ENCODE measurements at regions not wholly inside any gene's neighbourhood (a gene's known extent, or its start where the extent isn't known, plus 50 kb on each side); places are given as distances from the start of the nearest gene placed in this dataset.

DNA sequence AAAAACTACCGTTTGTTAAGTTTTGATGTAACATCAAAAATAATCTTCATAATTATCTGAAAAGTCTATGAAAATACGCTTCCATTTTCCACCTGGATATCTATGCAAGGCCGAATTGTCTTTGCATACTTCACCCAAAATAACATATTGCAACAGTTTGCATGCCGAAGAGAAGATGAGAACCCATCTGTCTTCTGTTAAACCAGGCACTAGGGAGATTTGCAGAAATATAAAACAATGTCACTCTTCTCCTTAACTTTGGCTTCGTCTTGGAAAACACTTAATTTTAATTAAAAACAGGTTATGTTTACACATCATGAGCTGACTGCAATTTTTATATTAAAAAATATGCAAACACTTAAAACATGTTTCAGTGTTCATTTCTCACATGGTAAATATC, 1325.8 kb downstream of the TBC1D22A start:
- no TSS peak for BruUV-seq (replicated peaks)
- ChIA-PET RAD21 (ENCODE audit: low non-redundant PET in 1 of 2, low total read pairs in 2 of 2, uncharacterized antibody in 2 of 2, unreplicated experiment in 2 of 2) (no interaction called here), CTCF (no interaction called here), POLR2A (no interaction called here)
- Histone ChIP-seq H3K9ac (ENCODE audit: low read length) (no peak overlapping the region), H4K20me1 (ENCODE audit: insufficient read depth) (no peaks in the 10 kb centered on the region), H3K9me3 (ENCODE audit: control insufficient read depth in 1 of 2, insufficient read depth in 1 of 2, low read depth in 1 of 2, low read length in 2 of 2) (no peaks in the 10 kb centered on the region; a peak in 1 of 4 replicates), H3K36me3 (ENCODE audit: control insufficient read depth in 1 of 2, insufficient read depth in 2 of 2, low read length in 2 of 2) (no peaks in the 10 kb centered on the region), H3K4me2 (ENCODE audit: low read length) (no peak overlapping the region), H3K9me2 (ENCODE audit: insufficient read depth) (no peaks in the 10 kb centered on the region), H3K27me3 (ENCODE audit: insufficient read depth, low read length) (no peaks in the 10 kb centered on the region), H2AFZ (ENCODE audit: low read depth, low read length, poor library complexity, severe bottlenecking) (no peak overlapping the region), H3K4me3 (replicated peaks in 1 of 2; ENCODE audit: low read depth in 1 of 2, low read length in 2 of 2) (no peak overlapping the region), H3K4me1 (ENCODE audit: control insufficient read depth in 1 of 2, insufficient read depth in 2 of 2, low read length in 2 of 2) (peaks cover 5 to 9% of the 10 kb centered on the region in 2 experiments; a peak in 2 of 4 replicates), H3K27ac (ENCODE audit: low read depth, low read length) (no peak overlapping the region), H3K79me2 (ENCODE audit: insufficient read depth, low read length) (no peaks in the 10 kb centered on the region)
- ATAC-seq (no peak), DNase-seq (ENCODE audit: low read depth, low spot score) (no peak)
- intact Hi-C loops (cut with micrococcal nuclease): no loop called here
- TF ChIP-seq CBX3 (IDR thresholded peaks at IDR 0.05; ENCODE audit: low read depth) (no peak), SRF (IDR thresholded peaks at IDR 0.05; ENCODE audit: low read depth) (no peak), SP1 (IDR thresholded peaks at IDR 0.05; ENCODE audit: low read depth) (no peak), POLR2AphosphoS5 (IDR thresholded peaks at IDR 0.05; ENCODE audit: low read depth, low read length) (no peak), SIN3A (IDR thresholded peaks at IDR 0.05; ENCODE audit: low read depth) (no peak), RAD21 (IDR thresholded peaks at IDR 0.05; ENCODE audit: low read depth) (no peak)
- TF ChIP-seq, protein P1, sequence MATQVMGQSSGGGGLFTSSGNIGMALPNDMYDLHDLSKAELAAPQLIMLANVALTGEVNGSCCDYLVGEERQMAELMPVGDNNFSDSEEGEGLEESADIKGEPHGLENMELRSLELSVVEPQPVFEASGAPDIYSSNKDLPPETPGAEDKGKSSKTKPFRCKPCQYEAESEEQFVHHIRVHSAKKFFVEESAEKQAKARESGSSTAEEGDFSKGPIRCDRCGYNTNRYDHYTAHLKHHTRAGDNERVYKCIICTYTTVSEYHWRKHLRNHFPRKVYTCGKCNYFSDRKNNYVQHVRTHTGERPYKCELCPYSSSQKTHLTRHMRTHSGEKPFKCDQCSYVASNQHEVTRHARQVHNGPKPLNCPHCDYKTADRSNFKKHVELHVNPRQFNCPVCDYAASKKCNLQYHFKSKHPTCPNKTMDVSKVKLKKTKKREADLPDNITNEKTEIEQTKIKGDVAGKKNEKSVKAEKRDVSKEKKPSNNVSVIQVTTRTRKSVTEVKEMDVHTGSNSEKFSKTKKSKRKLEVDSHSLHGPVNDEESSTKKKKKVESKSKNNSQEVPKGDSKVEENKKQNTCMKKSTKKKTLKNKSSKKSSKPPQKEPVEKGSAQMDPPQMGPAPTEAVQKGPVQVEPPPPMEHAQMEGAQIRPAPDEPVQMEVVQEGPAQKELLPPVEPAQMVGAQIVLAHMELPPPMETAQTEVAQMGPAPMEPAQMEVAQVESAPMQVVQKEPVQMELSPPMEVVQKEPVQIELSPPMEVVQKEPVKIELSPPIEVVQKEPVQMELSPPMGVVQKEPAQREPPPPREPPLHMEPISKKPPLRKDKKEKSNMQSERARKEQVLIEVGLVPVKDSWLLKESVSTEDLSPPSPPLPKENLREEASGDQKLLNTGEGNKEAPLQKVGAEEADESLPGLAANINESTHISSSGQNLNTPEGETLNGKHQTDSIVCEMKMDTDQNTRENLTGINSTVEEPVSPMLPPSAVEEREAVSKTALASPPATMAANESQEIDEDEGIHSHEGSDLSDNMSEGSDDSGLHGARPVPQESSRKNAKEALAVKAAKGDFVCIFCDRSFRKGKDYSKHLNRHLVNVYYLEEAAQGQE (IDR thresholded peaks at IDR 0.05; ENCODE audit: low read depth): no peak
- TF ChIP-seq, protein P2, sequence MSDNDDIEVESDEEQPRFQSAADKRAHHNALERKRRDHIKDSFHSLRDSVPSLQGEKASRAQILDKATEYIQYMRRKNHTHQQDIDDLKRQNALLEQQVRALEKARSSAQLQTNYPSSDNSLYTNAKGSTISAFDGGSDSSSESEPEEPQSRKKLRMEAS (IDR thresholded peaks at IDR 0.05): no peak
